ENCODE measurements at regions not wholly inside any gene's neighbourhood (a gene's known extent, or its start where the extent isn't known, plus 50 kb on each side); places are given as distances from the start of the nearest gene placed in this dataset.

GRCh38 chr17:79365351-79365750, 245.5 kb downstream of the RBFOX3 start:
- DNase-seq: no peak

DNA sequence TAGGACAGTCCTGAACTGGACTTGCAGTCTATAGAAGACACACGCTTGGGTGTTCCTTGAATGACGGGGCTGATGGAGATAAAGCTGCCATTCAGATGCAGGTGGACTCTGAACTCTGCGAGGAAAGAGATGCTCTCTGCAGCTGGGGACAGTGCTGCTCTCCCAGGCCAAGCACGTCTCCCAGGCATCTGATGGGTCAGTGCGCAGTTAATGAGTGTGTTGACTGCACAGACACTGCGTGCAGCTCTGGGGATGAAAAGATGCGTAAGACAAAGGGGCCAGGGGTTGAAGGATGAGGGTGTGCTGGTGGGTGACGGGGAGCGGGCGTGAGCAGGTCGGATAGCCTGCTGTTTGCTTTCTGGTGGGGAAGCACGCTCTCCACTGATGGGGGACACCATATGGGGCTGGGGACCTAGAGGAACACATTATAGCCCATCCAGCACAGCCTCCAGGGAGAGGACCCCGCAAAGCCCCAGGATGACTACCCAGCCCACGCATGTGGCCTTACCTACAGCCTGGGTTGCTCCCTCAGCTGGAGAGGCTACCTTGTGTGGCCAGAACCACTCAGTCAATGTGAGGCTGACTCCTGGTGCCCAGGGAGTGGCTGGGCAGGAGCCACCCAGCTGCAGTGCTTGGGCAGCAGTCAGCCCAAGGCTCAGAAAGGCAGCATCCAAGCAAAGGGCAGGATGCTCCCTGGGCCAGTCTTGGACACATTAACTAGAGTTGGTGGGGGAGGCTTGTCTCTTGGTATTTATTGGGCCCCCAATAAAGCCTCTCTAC, 246.3 kb downstream of the RBFOX3 start:
- DNase-seq: no peak

DNA sequence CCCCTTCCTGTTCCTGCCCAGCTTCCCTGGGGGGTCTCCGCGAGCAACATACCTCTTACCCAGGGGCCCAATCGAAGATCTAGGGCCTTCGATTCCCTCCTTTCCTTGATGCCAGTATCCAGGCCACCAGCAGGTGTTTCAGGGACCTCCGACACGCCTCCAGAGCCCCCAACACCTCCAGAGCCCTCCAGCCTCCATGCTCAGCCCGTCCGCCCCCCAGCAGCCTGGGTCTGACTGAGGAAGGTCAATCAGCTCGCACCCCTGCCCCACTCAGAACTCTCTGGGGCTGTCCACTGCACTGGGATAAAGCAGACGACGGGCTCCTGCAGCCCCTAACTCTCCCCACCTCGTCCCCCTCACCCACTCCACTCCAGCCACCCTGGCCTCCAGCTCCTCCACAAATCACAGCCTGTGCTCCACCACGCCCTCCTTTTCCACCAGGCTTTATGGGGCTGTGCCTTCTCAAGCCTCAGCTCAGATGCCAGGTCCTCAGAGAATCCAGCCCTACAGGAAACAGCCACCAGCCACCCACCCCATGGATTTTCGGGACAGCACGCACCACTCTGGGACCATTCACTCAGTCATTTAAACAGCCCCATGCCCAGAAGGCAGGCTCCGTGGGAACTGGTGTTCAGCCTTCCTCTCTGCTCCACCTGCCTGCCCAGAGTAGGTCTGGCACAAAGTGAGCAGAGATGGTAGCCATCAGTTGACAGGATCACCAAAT, 247.1 kb downstream of the RBFOX3 start:
- DNase-seq: no peak

DNA sequence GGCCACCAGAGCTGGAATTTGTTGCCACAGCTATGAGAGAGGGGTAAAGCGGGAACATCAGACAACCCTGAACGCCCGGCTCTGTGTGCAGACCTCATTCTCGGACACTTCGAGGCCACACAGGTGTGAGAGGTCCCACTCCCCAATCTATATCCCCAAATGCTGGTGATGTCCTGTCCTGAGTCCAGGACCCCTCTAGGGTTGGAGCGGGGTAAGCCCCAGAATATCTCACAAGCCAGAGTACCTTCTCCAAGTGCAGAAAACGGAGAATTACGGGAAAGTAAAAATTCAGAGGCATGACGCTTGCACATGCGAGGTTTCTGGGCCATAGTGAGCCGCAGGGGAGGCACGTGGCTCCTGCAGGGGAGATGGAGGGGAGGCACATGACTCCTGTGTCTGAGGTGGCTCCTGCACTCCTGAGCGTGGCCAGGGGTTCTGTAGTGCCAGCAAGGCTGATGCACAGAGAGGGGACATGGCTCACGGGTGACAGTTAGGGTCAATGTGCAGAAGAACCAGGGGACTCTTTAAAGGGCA, 248.0 kb downstream of the RBFOX3 start:
- DNase-seq: no peak

DNA sequence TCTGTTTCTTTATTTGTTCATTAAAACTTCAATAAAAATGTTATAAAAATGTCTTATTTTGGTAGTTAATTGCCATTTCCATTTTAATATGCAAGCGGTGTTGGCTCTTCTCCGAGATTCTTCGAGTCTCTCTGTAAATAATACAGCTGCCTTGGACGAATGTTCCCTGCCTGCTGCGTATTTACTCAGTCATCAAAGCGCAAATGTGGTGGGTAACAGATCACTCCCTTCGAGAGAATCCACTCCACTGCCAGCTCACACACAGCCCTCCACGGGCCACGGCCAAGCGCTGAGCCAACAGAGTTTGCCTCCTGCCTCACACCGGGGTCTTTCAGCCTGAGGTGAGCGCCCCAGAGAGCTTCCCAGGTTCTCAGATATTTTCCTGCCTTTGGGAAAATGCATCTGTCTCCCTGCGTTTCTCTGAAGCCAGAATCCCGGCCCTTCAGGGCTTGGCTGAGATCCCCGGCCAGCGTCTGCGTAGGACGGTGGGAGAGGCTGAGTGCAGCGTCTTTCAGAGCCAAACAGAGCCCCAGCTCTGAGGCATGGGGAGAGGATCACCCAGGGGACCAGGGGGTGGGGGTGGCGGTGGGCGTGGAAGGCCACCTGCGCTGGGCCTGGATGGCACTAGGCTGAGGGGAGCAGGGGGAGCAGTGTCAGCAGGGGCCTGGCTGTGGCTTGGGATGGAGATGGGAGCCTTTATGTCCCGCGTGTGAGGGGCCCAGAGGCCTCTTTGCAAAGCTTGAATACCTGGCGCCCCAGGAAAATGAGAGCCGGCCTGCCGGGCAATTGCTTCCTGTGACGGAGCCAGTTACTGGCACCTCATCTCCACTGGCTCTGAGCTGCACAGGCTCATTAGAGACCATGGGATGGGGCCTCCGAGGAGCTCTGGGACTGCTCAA, 248.7 kb downstream of the RBFOX3 start:
- DNase-seq: no peak

GRCh38 chr17:79361221-79361734, 249.6 kb downstream of the RBFOX3 start:
- DNase-seq: no peak

DNA sequence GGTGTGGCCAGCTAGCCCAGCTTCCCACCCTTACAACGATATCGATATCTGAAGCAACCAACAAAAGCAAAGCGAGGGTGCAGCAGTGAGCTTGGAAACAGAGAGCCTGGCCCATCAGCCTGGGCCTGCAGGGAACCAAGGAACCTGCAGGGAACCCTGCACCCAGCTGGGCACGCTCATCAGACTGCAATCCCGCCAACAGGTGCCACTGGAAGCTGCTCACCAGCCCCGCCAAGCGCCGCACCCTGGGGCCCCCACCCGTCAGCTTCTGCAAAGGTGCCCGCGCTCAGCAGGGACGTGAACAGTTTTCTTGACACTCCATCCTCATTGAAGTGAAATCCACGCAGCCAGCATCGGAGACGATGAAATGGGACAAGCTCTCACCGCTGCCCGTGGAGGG, 250.7 kb downstream of the RBFOX3 start:
- no peak for DNase-seq

DNA sequence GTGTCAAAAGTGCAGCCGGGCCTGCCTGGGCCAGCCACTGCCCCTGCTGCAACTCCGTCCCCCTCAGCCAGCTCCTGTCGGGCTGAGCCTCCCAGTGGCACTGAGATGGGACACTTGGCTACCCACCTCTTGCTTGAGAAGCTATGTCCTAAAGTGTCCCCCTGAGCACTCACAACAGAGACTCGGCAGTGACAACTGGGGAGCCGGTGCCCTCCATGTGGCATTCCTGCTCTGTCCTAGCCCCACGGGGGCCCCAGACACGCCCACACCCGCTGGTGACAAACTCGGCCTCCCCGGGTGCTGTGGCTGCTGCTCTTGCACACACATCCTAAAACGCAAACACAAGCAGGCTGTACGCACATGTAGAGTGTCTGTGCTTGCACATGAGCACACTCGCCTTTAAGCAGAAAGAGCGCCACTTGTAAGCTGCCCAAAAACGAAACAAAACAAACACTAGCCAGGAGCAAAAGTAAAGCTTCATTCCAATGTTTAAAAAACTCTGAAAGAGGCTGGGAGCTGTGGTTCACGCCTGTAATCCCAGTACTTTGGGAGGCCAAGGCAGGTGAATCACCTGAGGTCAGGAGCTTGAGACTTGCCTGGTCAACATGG, 253.9 kb downstream of the RBFOX3 start:
- no peak for DNase-seq

DNA sequence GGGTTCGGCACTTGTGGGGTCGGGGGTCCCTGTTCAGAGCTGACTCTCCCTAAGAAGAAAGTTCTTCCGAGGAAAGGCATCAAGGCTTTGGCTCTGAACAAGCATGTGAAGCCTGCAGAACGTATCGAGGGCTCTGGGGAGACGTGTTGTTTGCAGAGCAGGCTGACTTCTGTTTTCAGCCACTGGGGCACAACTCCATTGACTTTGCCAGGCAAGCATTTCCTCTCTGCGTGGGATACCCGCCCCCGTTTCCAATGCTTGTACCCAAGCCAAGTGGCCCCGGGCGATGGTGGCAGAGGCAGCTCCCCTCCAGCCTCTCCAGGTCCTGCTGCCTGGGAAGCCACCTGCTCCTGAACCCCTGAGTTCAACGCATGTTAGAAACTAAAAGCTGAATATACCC, 255.7 kb downstream of the RBFOX3 start:
- DNase-seq: peak; percentile 54

GRCh38 chr17:79354173-79354820, 256.6 kb downstream of the RBFOX3 start:
- no peak for DNase-seq

GRCh38 chr17:79353548-79353947, 257.3 kb downstream of the RBFOX3 start:
- DNase-seq: no peak

- DNase-seq: no peak
These were observed 257.8 kb downstream of the RBFOX3 start for GRCh38 chr17:79353016-79353415.

GRCh38 chr17:79350533-79350932, 260.3 kb downstream of the RBFOX3 start:
- DNase-seq: no peak

- no peak for DNase-seq
These were observed 261.1 kb downstream of the RBFOX3 start for GRCh38 chr17:79349506-79350400.

DNA sequence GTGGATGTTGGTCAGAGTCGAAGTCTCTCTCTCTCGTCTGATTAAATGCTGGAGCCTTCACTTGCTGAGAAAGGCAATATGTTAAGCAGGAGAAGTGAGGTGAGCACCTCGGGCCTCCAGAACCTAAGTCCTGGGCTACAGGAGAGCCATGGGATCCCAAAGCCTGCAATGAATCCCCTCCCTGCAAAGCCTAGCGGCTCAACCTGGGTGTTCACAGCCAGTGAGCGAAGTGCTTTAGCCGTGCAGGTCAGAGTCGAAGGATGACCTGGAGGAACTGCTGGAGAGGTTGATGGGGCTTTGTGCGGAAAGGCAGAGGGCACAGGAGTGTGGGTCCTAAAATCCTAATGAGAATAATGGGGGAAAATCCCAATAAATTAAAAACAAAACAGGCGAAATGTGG, 267.8 kb downstream of the ENGASE start:
- DNase-seq: no peak

DNA sequence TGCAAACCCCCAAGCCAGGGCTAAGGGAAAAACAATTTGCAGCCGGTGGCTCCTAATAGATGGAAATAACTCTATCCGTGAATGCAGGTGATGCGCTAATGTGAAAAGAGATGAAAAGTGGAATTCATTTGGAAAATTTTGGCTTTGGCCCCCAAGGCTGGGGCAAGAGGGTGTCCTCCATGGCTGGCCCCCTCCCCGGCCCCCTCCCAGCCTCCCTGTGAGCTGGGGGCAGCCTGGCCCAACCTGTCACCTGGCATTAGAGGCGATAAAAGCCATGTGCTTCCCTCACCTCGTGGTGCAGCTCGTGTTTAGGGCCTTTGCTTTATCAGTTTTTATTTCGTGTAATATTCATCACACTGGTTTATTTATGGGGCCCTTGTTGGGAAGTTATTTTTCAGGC, 267.2 kb downstream of the ENGASE start:
- no peak for DNase-seq

- DNase-seq: no peak
These were observed 266.7 kb downstream of the ENGASE start for GRCh38 chr17:79341222-79341780.

GRCh38 chr17:79340333-79341221, 266.0 kb downstream of the ENGASE start:
- no peak for DNase-seq

DNA sequence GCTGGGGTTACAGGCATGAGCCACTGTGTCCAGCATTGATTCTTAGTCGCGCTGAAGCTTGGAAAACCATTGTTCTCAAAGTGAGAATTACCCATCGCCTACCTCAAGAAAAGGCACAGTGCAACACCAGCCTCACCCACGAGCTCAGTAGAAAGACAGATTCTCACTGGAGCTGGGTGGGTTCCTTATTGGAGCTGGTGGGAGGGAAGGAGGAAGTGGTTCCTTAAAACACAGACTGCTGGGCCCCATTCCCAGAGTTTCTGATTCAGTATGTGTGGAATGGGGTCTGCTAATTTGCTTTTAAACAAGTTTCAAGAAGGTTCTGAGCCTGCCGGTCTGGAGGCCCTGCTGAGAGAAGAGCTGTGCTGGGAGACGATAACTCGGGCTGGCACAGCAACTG, 264.7 kb downstream of the ENGASE start:
- no peak for DNase-seq
